HG02885 (cell line): ENCODE measurements at regions not wholly inside any gene's neighbourhood (a gene's known extent, or its start where the extent isn't known, plus 50 kb on each side); places are given as distances from the start of the nearest gene placed in this dataset.
A peak's percentile ranks its signal among the peaks of the same experiment; 100 is the strongest.

Experiments used
- ATAC-seq: cut with Tn5 transposase; IDR thresholded peaks from one replicate; pipeline ENCODE4 v1.9.1; 2021; ENCODE audit warnings: mild to moderate bottlenecking; ENCODE audit not compliant: unreplicated experiment, poor library complexity

DNA sequence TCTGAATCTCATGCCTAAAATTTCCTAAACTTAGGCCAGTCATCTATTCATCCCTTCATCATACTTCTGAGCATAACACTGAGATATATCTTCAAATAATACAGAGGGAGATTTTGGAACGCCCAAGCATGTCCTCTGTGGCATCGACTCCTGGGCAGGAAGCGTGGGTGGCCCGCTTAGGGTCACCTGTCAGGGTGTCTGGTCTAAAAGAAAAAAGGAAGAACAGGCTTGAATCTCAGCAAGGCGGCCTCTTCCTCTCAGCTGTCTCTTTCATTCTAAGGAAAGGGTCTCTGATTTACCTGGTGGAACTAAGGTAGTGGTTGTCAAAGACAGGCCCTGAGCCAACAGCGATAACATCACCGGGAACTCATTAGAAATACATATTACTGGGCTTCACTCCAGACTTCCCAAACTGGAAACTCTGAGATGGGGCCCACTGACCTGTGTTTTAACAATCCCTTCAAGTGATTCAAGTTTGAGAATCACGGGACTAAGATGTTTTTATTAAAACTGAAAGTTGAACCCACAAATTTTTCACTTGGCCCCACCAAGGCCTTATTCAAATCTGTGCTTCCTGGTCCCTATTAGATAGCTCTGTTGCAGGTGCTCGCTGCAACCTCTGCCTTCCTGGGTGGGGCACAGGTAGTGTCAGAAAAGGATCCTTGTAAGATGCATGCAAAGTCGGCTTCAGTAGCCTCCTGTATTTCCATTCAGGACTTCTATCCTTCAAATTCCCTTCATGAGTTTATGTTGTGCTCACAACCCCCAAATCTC is 162.3 kb upstream of the CCDC68 start:
- peak; percentile 68 for ATAC-seq

DNA sequence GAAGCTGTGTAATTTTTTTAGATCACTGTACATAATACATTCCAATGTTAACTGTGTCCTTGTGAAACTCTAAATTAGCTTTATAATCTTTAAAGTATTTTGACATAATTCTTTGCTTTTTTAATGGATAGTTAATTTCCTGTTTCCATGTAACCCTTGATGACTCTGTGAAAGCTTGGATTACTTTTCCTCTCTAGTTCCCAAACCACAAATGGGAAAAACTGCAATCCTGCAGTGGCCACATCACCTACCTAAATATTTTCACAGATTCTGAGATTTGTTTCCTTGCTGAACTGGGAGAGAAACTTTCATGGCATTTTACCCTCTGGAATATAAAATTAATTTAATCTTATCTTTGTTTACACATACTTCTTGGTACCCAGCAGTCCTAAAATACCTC is 161.6 kb upstream of the CCDC68 start:
- no peak for ATAC-seq

DNA sequence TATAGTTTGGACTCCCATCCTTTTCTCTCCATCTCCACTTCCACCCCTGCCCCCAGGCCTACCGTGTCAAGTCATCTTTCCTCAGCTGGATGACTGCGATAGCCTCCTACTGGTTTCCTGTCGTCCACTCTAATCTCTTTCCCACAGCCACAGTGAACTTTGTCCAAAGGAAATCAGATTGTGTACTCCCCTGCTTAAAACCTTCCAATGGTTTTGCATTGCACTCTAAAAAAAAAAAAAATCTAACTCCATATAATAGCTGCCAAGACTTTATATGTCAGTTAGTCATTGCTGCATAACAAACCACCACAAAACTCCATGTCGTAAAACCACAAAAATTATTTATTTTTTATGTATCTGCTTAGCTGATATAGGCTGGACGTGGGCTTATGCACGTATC is 160.2 kb upstream of the CCDC68 start:
- ATAC-seq: no peak

DNA sequence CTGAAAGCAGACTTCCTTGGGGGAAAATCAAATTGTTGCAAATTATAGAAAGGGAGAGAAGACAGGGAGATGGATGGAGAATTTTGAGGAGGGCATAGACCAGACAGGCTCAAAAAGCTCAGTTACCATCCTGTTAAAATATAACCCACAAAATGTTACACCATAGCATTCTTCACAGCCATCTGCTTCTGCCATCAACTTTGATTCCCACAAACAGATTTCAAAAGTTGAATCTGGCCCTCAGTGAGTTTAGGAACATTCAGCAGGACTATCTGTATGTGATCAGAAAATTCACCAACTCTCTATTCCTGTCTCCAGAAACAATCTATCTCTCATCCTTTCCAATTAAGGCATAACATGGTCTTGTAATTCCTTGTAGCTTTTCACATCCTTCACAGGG is 159.8 kb upstream of the CCDC68 start:
- no peak for ATAC-seq

DNA sequence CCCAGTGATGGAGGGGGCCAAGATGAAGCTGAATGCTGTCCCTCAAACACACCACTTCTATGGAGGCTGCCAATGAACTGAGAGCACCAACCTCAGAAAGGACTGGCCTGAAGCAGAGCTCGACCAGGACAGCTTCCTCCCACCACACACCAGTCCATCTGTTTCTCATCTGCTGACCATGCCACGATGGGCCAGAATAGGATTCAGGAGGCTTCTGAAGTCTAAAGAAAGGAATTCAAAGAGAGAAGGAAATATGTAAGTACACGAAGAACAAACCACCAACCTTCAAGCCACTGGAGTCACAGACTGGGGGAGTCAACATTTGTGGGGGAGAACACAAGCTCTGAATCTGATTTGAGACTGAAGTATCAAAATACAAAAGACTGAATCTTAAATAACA is 157.6 kb upstream of the CCDC68 start:
- no peak for ATAC-seq

DNA sequence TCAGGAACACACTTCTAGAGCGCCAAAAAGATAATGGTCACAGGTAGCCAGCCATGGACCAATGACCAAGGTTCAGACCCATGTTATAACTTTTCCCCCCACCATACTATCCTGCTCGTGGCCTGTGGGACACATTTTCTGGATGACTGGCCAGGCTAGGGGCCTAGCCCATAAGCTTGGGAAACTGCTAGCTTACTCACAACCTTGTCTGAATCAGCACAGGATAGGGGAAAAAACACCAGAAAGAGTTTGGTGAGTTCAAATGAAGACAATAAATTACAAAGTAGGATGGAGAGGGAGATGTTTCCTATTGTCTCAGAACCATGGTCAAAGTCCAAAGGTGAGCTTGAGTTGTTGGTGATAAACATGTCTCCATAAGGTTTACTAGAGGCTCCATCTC is 156.3 kb upstream of the CCDC68 start:
- no peak for ATAC-seq

DNA sequence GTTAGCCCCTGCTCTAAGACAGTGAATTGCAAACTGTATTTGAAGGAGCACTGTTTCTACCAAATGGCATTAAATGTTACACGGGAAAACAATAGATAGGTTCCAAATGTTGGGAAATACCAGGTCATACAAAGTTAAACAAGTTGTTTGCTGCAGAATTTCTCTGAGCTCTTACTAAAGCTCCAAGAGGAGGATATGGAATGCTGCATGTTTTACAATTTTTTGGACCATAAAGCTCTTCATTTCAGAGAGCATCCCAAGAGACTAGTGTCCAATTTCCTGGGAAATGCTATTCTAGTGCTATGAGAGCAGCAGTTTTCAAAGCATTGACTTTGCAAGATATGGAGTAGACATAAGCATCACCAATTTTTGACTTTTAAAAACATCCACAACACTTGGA is 155.6 kb upstream of the CCDC68 start:
- ATAC-seq: no peak

DNA sequence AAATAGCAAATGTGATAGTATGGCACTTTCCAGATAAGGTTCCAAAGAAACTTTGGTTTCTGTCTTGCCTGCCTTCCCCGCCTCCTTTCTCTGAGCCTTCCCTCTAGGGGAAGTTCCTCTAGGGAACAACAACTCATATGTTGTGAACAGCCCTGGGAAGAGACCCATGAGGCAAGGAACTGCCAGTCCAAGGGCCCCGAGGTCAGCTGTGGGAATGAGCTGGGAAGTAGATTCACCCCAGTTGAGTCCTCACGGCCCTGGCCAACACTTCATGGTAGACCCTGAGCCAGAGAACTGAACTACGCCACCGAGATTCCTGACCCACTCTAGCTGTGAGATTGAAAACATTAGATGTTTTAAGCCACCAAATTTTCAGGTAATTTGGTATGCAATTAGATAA is 154.5 kb upstream of the CCDC68 start:
- no peak for ATAC-seq

DNA sequence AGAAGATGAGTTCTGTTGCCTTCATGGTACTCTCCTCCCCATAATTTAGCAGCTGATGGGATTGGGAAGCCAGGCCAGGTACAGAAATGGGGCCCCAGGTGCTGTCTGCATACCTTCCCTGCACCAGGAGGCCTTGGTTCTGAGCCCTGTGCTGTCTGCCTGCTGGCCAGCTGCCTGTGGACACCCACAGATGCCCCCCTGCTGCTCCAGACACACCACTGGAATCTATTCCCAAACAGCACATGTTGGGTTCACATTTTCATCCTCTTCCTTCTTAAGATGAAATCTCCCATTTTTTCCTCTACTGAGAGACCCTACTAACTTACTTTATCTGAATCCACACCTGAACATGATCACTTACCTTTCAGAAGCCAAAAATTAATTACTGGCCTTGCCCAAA is 152.0 kb upstream of the CCDC68 start:
- no peak for ATAC-seq

DNA sequence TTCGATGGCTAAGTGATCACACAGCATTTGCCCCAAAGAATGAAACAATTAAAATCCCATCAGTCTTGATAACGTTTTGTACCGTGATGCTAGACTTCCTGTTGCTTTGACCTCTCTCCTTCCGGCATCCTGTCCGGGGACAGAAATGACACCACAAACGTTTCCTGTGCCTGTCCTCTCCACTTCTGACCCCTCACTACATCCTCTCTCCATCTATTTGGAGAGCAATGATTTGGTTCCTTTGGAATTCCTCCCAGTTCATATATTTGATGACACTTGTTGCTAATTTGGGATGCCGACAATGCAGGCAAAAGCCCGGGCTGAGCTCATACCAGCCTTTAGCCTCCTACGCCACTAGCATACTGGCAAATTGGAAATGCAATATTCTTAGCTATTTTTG is 151.2 kb upstream of the CCDC68 start:
- no peak for ATAC-seq

DNA sequence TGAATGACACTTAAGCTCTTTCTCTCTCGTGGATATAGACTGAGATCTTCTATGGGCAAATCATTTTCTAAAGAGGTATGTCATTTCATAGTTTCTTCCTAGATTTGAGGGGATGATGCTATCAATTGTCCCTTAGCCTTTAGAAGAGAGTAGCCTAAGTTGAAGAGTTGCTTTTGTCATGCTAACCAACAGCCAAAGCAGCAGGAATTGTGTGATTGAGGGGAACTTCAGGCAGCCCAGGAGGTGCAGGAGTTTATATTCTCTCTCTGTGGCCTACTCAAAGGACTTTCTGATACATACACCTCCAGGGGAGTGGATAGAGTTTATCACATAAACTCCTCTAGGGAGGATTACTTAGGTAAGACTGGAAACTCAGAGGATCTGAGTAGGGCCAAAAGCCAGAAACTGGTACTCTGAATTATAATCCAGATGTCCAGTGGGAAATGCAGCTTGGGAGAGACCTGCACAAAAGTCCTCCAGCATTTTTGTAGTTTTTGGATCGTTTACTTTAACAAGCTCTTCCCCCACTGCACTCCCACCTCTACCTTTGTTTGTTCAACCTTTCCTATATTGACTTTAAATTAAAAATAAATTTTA is 150.7 kb upstream of the CCDC68 start:
- ATAC-seq: no peak

DNA sequence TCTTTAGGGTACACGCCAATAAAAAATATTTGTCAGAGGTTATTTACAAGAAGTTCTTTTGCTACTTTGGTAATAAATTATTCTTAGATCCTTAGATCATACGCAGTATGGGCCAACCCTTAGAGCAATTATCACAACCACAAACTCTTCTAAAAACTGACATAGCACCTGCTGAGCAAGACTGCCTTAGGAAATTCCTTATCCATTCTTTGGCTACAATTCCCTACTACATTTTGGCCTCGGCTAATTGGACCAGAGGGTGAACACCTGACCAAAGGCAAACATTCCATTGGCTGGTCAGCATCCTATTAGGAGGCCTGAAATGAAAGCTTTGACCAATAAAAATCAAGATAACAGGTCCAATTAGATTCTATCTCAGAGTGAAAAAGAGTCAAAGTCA is 147.6 kb upstream of the CCDC68 start:
- no peak for ATAC-seq

DNA sequence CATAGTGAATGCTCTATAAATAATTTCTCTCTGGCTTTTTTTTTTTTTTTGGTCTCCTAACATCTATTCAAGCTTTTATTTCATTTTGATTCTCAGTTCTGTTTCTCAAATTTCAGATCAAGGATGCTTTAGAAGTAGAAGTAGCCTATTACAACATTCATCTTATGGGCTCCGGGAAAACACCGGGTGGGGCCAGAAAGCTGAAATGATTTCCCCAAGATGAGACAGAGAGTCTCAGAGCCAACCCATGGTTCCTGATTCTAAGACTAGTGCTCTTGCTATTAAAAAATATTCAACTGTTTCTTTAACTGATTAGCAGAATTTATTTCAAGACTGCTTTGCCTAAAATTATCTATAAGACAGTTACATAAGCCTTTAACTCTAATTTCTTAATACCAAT is 147.2 kb upstream of the CCDC68 start:
- ATAC-seq: no peak

DNA sequence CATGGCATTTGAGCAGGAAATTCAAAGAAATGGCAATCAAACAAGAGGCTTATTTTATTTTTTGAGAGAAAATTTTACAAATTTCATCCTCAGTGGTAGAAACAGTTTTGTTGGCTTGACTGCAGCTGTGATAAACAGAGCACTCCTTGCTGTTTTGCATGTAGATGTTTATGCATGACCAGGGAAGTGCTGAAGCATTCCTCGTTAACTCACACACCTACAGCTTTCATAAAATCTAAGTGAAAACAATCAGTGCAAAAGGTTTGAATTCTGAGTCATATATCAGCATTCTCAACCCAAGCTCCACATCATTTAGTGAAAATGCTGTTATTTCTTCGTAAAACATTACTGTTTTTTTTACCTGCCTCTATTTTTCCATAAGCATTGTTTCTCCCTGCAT is 146.6 kb upstream of the CCDC68 start:
- no peak for ATAC-seq

DNA sequence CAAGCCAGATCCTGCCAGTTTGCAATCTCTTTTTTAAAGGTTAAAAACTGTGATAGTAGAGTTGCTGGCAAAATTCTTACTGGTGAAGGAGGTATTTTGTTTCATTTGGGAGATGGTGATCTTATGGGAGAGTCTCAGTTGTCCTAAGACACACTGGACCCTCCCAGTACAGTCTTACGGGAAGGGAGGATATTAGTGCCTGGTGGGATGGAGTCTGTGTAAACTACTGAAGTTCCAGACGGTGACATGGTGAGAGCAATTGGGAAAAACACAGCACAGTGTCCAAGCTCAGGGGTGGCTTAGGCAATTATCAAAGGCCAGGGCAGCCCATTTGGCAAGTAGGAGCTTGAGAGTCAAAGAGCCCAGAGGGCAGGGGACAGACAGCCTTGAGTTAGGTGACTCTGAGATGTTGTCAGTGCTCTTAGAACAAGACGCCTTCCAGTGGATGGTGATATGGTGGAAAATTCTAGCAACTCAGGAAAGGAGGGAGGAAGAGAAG is 143.7 kb upstream of the CCDC68 start:
- ATAC-seq: no peak

DNA sequence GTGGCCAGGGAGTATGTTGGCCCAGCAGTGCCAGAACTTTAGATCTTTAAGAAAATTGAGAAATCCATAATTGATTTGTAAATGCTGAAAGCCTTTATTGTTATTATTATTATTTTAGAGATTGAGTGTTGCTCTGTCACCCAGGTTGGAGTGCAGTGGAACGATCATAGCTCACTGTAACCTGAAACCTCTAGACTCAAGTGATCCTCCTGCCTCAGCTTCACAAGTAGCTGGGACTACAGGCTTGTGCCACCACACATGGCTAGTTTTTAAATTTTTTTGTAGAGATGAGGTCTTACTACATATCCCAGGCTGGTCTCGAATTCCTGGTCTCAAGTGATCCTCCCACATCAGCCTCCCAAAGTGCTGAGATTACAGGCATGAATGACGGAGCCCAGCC is 143.2 kb upstream of the CCDC68 start:
- ATAC-seq: no peak

DNA sequence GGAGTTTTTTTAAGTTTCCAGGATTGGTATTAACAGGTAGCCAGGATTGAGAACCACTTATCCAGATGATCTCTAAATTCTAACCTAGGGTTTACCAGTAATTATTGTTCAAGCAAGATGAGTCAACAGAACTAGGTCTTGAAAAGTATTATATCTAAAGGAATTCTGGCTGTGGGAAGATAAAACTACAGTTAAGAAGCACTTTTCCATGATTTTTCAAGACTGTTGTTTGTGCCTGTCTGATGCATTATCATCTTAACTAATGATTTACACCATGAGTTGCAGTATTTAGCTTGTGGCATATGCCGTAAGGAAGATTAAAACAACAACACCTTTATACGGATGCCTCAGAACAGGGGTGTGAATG is 142.2 kb upstream of the CCDC68 start:
- no peak for ATAC-seq

DNA sequence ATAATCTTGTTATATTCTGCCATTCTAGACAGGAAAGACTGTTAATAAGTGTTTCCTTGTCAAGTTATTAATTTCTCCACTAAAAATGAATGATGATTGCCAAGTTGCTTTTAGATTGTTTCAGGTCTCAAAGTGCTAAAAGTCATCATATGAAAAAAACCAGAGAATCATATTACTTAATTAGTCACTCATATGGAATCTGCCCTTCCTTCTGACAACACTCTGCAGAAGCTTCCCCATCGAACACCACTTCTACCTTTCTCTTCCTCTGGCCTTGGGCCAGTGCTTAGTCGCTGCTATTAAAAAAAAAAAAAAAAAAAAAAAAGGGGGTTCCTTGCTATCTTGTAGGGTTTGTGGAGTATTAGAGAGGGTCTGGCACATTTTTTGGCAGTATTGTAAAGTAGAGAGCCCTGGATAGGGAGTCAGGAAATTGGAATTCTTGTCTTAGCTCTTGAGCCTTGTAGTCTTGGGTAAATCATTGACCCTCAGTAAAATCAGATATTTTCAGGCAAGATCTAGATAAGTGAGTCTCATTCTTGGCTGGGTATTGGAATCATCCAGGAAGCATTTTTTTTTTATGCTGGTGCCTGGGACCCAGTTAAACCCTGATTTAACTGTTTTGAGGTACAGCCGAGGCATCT is 141.7 kb upstream of the CCDC68 start:
- ATAC-seq: no peak

DNA sequence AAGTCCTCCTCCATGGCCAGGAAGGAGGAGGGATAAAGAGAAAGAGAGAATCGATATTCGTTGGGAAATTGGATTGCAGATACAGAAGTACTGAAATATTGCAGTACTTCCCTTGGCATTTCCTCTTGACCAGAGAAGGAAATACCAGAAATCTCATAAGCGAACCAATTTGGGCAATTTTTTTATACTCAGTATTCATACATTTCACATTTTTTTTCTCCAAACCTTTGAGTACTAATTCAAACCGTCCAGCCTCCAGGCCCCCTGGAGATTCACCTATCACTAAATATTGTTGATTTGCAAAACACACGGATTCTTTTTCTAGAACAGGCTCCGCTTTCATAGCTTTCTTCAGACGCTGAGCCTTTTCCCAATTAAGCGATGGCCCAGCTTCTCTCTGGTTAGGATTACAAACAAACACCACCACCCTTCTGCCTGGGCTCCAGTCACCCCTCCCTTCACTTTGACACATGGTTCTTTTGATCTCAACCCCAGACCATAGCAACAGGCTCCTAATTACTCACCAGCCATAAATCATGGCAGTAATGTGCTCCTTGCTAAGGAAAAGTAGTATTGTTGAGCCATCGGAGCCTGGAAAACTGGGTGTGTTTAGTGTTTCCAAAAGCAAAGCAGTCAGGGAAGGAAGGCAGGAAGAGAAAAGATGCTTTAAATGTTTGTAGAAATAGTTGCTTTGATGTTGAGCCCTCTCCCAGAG is 138.4 kb upstream of the CCDC68 start:
- ATAC-seq: no peak

DNA sequence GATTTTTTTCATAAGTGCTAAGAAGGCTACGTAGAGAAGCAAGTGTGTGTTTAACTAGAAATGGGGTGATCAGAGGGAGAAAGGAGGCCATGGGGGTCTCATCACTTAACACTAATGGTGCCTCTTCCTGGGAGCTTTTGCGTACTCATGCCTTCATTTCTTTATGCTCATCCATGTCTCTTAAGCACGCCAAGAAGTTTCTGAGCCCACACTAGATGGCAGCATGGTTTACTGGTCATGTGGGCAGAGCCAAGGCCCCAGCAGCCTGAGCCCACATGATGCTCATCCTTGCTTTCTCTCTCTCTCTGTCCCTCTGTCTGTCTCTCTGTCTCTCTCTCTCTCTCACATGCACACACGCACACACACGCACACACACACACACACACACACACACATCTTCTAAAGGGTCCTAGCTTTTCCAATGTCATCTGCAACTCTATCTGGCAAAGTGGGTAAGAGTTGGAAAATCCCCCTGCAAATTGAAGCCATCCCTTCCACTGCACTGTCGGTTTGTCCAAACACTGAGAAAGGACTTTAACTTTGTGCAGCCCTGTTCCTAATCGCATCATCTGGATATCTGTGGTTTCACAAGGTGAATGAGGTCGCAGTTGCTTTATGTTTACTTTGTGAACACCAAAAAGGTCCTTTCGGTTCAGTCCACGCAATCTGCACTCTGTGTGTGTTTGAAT is 137.1 kb upstream of the CCDC68 start:
- peak; percentile 71 for ATAC-seq

DNA sequence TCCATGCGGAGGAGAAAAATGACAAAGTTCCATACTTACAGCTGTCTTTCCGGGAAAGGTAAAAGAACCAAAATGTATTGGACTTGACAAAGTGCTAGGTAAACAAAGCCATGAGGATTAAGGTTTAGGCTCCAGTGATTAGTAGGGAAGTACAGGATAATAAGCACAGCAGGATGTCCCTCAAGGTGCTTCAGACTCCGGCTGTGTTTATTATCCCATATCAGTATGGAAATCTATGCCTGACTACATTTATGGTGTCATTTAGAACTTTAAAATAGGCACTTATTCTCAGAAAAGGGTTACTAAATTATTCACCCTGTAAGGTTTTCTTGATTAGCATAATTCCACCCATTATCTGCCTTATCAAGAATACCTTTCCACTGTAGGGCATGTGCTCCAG is 136.3 kb upstream of the CCDC68 start:
- no peak for ATAC-seq
